Colonic mucosa (tissue), 4 donors: ENCODE measurements at regions not wholly inside any gene's neighbourhood (a gene's known extent, or its start where the extent isn't known, plus 50 kb on each side); places are given as distances from the start of the nearest gene placed in this dataset.

Experiments used
- DNase-seq: peaks from one replicate; pipeline ENCODE4 v3.0.0-alpha.2; 2020
- H3K27ac ChIP-seq: fragments of 200-600 bp; one replicate; pipeline ENCODE4 v1.8.0; 2021
- H3K27me3 ChIP-seq: fragments of 200-600 bp; one replicate; pipeline ENCODE4 v1.8.0; 2021
- H3K36me3 ChIP-seq: fragments of 200-600 bp; one replicate; pipeline ENCODE4 v1.8.0; 2021
- H3K4me1 ChIP-seq: fragments of 200-600 bp; one replicate; pipeline ENCODE4 v1.8.0; 2021; ENCODE audit warnings: mild to moderate bottlenecking
- H3K4me3 ChIP-seq: fragments of 200-600 bp; one replicate; pipeline ENCODE4 v1.8.0; 2021
- H3K9ac ChIP-seq, 2 donors: one replicate each; pipeline ENCODE4 v1.7.0; 2013; ENCODE audit warnings: control low read depth in 2 of 2, low read depth in 2 of 2, low read length in 2 of 2
- H3K9me3 ChIP-seq: fragments of 200-600 bp; one replicate; pipeline ENCODE4 v1.8.0; 2021
- intact Hi-C: fragments of 100-400 bp; cut with DNase I; formaldehyde crosslinking; loops from one replicate; pipeline ENCODE4 v1.14.1; 2022
- TF ChIP-seq, protein P1 (sequence below): fragments of 200-600 bp; IDR thresholded peaks from one replicate; pipeline ENCODE4 v1.8.0; 2022; ENCODE audit warnings: antibody characterized with exemption, mild to moderate bottlenecking
- donor health status: healthy.
- donor health status: DM: no; HTN: no; CAD: no.
- donor health status: DM: no; HTN: no; CAD: no.

DNA sequence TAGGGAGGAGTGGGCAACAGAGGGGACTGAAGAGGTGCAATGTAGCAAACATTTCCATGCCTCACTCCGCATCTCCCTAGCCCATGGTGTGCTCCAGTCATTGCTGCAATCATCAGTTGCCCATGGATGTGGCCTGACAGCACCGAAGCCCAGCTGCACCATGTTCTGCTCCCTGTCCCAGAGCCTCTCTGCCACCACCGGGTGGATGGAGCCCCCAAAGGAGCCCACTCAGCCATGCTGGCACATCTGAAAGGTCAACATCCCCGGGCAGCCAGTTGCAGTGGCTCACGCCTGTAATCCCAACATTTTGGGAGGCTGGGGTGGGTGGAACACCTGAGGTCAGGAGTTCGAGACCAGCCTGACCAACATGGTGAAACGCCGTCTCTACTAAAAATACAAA is 336.4 kb upstream of the ZMIZ1 start:
- H3K4me3 ChIP-seq: no peak overlapping the region
- no peak overlapping the region for H3K9ac ChIP-seq
- no peaks in the 10 kb centered on the region for H3K4me1 ChIP-seq
- H3K27me3 ChIP-seq: no peaks in the 10 kb centered on the region
- no peaks in the 10 kb centered on the region for H3K36me3 ChIP-seq
- no peak for DNase-seq
- TF ChIP-seq, protein P1, sequence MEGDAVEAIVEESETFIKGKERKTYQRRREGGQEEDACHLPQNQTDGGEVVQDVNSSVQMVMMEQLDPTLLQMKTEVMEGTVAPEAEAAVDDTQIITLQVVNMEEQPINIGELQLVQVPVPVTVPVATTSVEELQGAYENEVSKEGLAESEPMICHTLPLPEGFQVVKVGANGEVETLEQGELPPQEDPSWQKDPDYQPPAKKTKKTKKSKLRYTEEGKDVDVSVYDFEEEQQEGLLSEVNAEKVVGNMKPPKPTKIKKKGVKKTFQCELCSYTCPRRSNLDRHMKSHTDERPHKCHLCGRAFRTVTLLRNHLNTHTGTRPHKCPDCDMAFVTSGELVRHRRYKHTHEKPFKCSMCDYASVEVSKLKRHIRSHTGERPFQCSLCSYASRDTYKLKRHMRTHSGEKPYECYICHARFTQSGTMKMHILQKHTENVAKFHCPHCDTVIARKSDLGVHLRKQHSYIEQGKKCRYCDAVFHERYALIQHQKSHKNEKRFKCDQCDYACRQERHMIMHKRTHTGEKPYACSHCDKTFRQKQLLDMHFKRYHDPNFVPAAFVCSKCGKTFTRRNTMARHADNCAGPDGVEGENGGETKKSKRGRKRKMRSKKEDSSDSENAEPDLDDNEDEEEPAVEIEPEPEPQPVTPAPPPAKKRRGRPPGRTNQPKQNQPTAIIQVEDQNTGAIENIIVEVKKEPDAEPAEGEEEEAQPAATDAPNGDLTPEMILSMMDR: no peak
- intact Hi-C loops: no loop called here
- H3K9me3 ChIP-seq: no peaks in the 10 kb centered on the region
- H3K27ac ChIP-seq: no peak overlapping the region

DNA sequence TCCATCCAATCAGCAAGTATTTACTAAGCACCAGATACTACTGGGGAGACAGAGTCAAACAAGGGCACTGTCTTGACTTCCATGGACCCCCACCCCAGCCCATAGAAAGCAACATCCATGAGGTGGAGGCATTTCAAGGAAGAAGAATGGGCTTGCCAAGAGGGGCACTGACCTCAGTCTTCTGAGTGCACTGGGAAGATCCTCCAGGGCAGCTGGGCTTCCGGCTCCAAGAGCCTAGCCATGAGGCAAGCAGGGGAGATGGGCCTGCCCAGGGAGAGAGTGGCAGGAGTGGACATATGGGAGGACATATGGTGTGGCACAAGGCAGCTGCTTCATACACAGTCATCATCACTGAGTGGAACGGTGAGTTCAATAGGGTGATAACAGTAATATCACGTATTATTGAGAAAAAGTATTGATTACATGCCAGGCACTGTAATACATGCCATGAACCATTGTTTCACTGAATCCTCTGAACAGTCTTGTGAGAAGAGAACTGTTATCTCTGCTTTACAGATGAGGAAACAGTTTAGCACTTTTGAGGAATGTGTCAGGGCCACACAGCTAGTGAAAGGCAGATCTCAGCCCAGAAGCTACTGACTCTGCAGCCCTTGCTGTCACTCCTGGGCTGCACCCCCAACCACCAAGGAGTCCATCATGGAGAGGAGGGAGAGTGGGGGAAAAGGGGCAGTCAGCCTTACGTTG is 331.7 kb upstream of the ZMIZ1 start:
- Histone ChIP-seq H3K27ac (no peak overlapping the region), H3K36me3 (no peaks in the 10 kb centered on the region), H3K4me3 (no peak overlapping the region), H3K4me1 (no peaks in the 10 kb centered on the region), H3K27me3 (no peaks in the 10 kb centered on the region), H3K9me3 (no peaks in the 10 kb centered on the region), H3K9ac (no peak overlapping the region)
- DNase-seq: no peak
- intact Hi-C loops: no loop called here
- TF ChIP-seq, protein P1: no peak

DNA sequence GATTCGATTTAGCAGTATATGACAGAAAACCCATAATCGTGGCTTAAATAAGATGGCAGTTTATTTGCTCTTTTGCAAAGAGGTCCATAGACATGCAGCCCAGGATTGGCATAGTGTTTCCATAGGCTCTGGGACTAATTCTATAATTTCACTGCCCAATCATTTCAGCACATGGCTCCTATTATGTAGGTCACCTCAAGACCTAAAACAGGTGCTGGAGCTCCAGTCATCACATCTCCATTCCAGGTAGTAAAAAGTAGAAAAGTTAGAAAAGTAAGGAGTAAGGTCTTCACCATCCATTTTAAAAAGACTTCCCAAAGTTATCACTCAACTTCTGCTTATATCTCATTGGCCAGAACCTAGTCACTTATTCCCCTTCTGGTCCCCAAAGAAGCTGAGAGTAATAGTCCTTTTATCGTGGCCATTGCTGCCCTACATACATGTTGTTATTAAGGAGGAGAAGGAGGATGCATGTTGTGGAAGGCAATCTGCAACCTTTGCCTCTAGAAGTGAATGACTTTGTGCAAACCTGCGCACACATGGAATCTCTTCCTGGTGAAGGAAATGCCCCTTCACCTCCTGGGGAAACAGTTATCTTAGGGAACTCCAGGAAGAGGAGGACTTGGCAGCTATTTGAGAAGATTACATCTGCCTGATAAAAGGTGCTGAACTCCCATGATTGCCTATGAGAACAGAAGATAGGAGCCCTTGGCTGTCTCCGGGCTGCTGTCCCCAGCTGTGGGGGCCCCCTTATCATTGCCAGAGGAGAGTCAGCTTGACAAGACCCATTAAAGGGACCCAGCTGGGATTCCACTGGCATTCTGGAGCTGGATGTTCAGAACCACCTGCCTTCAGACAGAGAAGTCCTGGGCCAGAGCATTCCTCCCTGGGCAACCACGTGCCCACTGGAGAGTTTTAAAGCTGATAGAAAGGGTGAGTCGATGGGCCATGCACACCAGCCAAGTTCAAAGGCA is 330.6 kb upstream of the ZMIZ1 start:
- H3K9me3 ChIP-seq: no peaks in the 10 kb centered on the region
- TF ChIP-seq, protein P1: no peak
- no peaks in the 10 kb centered on the region for H3K4me1 ChIP-seq
- no peaks in the 10 kb centered on the region for H3K36me3 ChIP-seq
- intact Hi-C loops: no loop called here
- H3K27me3 ChIP-seq: no peaks in the 10 kb centered on the region
- no peak overlapping the region for H3K9ac ChIP-seq
- no peak for DNase-seq
- H3K27ac ChIP-seq: no peak overlapping the region
- H3K4me3 ChIP-seq: no peak overlapping the region

DNA sequence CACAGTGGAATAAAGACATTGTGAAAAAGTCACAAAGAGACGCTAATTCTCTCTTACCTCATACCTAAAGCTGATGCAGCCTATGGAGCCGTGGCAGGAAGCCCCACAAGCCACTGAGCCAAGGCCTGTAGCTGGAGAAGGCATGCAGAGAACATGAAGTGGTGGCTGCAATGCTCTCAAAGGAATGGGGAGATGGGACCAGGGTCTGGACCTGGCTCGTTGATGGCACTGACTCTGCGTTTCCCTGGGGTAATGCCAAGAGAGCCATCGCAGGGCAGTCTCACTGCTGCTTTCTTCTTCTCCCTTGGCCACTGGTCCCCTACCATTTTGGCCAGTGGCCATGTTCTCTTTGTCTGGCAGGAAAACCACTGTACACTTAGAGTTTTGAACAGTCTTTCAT is 329.9 kb upstream of the ZMIZ1 start:
- TF ChIP-seq, protein P1: no peak
- H3K9me3 ChIP-seq: no peaks in the 10 kb centered on the region
- intact Hi-C loops: no loop called here
- H3K27me3 ChIP-seq: no peaks in the 10 kb centered on the region
- no peak overlapping the region for H3K27ac ChIP-seq
- DNase-seq: no peak
- H3K36me3 ChIP-seq: no peaks in the 10 kb centered on the region
- H3K4me3 ChIP-seq: no peak overlapping the region
- H3K9ac ChIP-seq: no peak overlapping the region
- H3K4me1 ChIP-seq: no peaks in the 10 kb centered on the region

DNA sequence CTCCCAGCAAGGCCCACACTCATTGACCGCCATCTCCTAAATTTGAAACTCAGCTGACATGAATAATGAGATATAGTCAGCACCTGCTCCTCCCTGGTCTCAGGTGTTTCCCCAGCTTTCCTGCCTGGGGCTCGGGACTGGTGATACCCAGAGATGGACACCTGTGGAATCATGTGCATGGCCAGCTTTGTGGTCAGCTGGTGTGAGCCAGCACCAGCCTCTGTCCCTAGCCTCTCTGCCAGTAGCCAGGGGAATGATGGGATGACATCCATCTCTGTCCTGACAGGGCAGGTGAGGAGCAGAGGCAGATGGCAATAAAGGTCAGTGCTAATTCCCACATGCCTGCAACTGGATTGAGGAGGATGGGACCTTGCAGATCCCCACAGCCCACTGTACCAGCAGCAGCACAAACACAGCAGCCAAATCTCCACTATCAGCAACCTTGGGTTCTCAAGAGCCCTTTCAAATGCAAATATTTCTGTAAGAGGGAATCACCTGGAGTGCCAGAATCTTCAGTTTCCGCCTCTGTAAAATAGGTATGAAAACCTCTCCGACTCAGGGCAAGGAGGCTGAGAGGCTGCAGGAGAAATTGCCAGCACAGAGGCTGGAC is 329.2 kb upstream of the ZMIZ1 start:
- no peak for DNase-seq
- H3K36me3 ChIP-seq: no peaks in the 10 kb centered on the region
- intact Hi-C loops: no loop called here

More for the DNA sequence above, 329.2 kb upstream of the ZMIZ1 start:
- Histone ChIP-seq H3K4me1 (no peaks in the 10 kb centered on the region), H3K27ac (no peak overlapping the region), H3K27me3 (no peaks in the 10 kb centered on the region), H3K4me3 (no peak overlapping the region), H3K9ac (no peak overlapping the region), H3K9me3 (no peaks in the 10 kb centered on the region)
- TF ChIP-seq, protein P1: no peak
